RWPE1 (cell line): ENCODE measurements at regions not wholly inside any gene's neighbourhood (a gene's known extent, or its start where the extent isn't known, plus 50 kb on each side); places are given as distances from the start of the nearest gene placed in this dataset.

ENCODE experiments used
- CTCF ChIA-PET: fragments of 350-600 bp; sonication (Branson Sonifier 250); formaldehyde crosslinking; extraction: SDS; loops from one replicate; lab custom pipeline; 2021; lab: Yijun Ruan, JAX
- POLR2A ChIA-PET: fragments of 400-600 bp; formaldehyde crosslinking; extraction: SDS; loops from one replicate; lab custom pipeline; 2020; ENCODE audit warnings: antibody characterized with exemption; ENCODE audit not compliant: low non-redundant PET; lab: Yijun Ruan, JAX
- DNase-seq: peaks from one replicate; pipeline ENCODE4 v3.0.0; 2012; ENCODE audit warnings: low spot score
- H3K27ac ChIP-seq: fragments of 450-650 bp; 2 replicates; pipeline ENCODE4 v1.5.1; 2017
- TF ChIP-seq, protein P1 (sequence below): fragments of 450-650 bp; conservative IDR thresholded peaks from 2 replicates; pipeline ENCODE4 v1.5.1; 2017; ENCODE audit warnings: low read depth, mild to moderate bottlenecking

DNA sequence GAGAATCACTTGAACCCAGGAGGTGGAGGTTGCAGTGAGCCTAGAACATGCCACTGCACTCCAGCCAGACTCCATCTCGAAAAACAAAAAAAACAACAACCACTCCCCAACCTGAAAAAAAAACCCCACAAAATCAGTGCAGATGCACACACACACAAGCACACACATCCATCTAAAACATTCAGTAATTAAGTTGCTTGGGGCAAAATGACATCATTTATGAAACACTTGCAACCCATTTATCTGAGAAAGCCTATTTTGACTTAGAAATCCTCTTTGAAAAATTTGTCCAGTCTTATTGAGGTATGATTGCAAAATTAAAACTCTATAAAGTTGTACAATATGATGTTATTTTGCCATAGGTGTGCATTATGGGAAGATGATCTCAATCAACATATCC is 525.5 kb upstream of the AMELY start:
- no peak for DNase-seq
- H3K27ac ChIP-seq: no peak overlapping the region
- TF ChIP-seq, protein P1, sequence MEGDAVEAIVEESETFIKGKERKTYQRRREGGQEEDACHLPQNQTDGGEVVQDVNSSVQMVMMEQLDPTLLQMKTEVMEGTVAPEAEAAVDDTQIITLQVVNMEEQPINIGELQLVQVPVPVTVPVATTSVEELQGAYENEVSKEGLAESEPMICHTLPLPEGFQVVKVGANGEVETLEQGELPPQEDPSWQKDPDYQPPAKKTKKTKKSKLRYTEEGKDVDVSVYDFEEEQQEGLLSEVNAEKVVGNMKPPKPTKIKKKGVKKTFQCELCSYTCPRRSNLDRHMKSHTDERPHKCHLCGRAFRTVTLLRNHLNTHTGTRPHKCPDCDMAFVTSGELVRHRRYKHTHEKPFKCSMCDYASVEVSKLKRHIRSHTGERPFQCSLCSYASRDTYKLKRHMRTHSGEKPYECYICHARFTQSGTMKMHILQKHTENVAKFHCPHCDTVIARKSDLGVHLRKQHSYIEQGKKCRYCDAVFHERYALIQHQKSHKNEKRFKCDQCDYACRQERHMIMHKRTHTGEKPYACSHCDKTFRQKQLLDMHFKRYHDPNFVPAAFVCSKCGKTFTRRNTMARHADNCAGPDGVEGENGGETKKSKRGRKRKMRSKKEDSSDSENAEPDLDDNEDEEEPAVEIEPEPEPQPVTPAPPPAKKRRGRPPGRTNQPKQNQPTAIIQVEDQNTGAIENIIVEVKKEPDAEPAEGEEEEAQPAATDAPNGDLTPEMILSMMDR: no peak
- ChIA-PET POLR2A (no interaction called here), CTCF (no interaction called here)

DNA sequence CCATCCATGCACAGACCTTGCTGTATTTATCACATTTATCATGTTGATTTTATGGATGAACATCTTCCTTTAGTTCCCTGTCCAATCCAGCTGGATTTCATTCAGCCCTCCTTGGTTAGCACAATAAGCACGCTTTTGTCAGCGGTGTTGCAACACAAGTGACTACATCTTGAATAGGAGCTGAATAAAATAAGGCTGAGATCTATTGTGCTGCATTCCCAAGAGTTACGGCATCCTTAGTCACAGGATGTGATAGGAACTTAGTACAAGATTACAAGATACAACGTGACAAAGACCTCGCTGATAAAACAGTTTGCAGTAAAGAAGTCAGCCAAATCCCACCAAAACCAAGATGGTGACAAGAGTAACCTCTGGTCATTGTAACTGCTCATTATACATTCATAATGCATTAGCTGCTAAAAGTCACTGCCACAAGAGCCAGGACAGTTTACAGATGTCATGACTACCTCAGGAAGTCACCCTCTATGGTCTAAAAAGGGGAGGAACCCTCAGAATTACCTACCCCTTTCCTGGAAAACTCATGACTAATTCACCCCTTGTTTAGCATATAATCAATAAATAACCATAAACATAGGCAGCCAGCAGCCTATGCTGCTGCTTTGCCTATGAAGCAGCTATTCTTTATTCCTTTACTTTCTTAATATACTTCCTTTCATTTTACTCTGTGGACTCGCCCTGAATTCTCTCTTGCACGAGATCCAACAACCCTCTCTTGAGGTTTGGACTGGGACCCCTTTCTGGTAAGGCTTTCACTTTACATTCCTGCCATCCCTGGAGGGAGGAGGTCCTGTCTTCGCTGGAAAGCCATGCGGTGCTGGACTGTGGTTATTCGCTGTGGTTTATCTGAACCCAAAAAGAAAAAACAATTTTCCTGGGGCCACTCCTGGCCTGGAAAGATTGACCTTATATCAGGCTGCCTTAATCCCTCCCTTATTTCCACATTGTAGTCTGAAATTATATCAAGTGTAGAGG is 522.6 kb upstream of the AMELY start:
- H3K27ac ChIP-seq: peak overlapping the region; percentile 50; the same call in 1 of the 2 replicates
- CTCF ChIA-PET: no interaction called here
- DNase-seq: peak; percentile 26
- POLR2A ChIA-PET: no interaction called here
- TF ChIP-seq, protein P1: no peak

DNA sequence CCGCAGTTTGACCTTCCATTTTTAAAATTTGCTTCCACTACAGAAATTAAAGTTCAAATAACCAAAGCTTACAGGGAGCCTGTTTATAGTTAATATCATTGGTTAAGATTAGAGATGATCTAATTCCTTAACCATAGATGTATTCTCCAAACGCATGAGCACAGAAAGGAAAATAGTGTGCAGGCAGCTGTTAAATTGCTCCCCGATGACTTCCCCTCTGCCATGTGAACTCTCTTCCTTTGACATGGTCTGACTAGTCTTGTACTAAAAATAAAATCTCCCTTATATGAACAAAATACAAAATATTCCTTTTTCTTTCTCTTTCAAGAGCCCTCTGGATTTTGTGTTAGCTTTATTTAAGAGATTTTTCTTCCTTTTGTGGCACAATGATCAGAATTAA is 507.6 kb upstream of the AMELY start:
- TF ChIP-seq, protein P1: no peak
- H3K27ac ChIP-seq: no peak overlapping the region
- POLR2A ChIA-PET: no interaction called here
- CTCF ChIA-PET: no interaction called here
- DNase-seq: no peak

DNA sequence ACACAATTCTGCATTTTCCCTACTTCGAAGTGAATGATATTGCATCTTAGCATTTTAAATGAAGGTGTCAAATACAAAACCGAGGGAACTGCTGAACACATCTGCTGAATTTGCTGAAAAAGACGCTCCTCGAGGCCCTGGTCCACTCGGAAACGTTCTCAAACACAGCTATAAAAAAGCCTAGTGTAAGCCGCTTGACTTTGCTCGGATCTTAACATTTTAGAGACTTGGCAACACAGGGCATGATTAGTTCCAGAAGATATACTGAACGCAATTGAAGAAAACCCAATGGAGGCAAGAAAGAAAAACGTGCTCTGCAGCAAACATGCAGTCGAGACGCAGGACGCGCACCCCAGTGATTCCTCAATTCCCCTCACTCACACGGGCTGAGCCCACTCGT is 506.4 kb upstream of the AMELY start:
- TF ChIP-seq, protein P1: no peak
- H3K27ac ChIP-seq: no peak overlapping the region
- POLR2A ChIA-PET: no interaction called here

DNA sequence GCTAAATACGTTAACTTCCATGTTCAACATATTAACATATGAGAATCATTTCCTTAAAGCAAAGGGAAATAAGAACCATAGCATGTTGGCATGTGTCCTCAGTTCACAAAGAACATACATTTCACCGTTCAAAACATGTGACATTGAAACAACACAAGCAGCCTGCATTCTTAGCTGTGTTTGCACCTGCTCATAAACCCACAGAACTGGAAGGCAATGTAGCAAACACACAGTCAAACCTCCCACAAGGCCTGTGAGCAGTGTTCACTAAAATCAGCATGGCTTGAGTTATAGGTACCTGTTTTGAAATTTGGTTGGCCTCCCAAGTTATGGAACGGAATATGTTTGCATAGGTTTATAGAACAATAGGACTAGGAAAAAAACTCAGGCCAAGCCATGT is 504.9 kb upstream of the AMELY start:
- ChIA-PET POLR2A (no interaction called here), CTCF (no interaction called here)
- H3K27ac ChIP-seq: no peak overlapping the region
- TF ChIP-seq, protein P1: no peak
- DNase-seq: no peak

More for the DNA sequence above, 506.4 kb upstream of the AMELY start:
- DNase-seq: no peak
- CTCF ChIA-PET: no interaction called here

DNA sequence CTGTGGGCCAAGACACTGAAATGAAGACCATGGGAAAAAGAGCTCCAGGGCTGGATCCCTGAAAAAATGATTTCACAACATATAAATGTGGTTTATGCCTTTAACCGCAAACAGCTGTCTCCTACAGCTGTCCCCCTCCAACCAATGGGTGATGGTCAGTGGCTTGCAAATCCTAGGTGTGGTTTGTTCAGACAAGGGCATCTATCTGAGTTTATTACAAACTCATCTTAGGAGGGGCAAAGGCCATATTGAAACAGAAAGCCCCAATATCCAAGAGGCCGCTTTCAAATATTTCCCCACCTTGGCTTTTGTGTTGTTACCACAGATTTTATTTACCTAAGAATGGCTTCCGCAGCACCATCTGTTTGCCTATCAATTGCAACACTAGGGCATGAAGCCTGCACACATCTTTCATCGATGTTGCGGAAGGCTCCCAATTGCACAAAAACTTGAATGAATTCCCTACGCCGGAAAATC is 503.6 kb upstream of the AMELY start:
- ChIA-PET POLR2A (no interaction called here), CTCF (no interaction called here)
- no peak overlapping the region for H3K27ac ChIP-seq
- TF ChIP-seq, protein P1: no peak
- no peak for DNase-seq
